GM19468 (cell line): ENCODE measurements at regions not wholly inside any gene's neighbourhood (a gene's known extent, or its start where the extent isn't known, plus 50 kb on each side); places are given as distances from the start of the nearest gene placed in this dataset.

Source experiments
- ATAC-seq: cut with Tn5 transposase; IDR thresholded peaks from one replicate; pipeline ENCODE4 v1.9.1; 2021; ENCODE audit warnings: mild to moderate bottlenecking, moderate library complexity, moderate number of reproducible peaks; ENCODE audit not compliant: unreplicated experiment; ENCODE audit errors: extremely low read depth

DNA sequence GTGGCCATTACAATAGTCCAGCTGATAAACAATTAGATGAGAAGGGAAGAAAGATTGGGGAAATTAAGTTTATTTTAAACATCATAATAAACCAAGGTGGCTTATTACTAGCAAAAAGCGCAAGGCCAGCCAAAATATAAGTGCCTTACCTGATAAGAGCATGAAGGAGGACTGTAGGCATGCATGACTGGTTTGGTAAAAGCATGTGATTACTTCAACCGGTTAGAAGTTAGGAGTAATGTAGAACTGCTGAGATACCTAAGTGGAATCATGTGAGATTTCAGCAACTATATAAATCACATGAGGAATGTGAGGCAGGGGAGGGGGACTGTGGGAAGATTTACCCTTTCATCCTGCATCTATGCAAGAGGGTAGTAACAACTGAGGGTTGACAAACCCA lies 59.7 kb upstream of the CCDC196 start:
- no peak for ATAC-seq

DNA sequence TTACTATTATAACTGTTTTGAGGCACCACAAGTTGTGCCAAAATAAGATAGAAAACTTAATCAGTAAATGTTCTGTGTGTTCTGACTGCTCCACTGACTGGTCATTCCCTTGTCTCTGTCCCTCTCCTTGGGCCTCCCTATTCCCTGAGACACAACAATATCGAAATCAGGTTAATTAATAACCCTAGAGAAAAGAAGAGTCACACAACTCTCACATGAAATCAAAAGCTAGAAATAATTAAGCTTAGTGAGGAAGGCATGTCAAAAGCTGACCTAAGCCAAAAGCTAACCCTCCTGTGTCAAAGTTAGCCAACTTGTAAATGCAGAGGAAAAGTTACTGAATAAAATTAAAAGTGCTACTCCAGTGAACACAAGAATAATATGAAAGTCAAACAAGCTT lies 53.8 kb upstream of the CCDC196 start:
- ATAC-seq, result no peak

DNA sequence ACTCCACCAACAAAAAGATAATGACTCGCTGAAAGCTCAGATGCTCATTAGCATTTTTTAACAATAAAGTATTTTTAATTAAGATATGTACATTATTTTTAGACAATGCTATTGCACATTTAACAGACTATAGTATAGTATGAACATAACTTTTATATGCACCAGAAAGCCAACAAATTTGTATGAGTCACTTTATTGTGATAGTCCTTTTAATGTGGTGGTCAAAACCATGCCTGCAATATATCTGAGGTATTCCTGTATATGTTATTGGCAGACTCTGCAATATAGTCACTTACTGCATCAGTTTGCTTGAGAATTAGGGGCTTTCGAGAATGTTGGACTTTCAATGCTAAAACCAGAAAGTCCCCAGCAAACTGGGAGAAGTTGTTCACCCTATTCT lies 51.7 kb upstream of the CCDC196 start:
- ATAC-seq, result no peak

DNA sequence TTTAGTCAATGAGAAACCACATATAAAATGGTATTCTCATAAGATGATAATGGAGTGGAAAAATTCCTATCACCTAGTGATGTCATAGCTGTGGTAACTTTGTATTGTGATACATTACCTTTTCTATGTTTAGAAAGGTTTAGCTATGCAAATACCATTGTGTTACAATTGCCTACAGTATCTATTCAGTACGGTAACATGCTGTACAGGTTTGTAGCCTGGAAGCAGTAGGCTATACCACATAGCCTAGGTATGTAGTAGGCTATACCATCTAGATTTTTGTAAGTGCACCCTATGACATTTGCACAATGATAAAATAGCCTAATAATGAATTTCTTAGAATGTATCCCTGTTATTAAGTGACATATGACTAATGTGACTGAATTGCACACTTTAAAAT lies 50.5 kb upstream of the CCDC196 start:
- ATAC-seq, result no peak
